ENCODE measurements at regions not wholly inside any gene's neighbourhood (a gene's known extent, or its start where the extent isn't known, plus 50 kb on each side); places are given as distances from the start of the nearest gene placed in this dataset.
A peak's percentile ranks its signal among the peaks of the same experiment; 100 is the strongest.

DNA sequence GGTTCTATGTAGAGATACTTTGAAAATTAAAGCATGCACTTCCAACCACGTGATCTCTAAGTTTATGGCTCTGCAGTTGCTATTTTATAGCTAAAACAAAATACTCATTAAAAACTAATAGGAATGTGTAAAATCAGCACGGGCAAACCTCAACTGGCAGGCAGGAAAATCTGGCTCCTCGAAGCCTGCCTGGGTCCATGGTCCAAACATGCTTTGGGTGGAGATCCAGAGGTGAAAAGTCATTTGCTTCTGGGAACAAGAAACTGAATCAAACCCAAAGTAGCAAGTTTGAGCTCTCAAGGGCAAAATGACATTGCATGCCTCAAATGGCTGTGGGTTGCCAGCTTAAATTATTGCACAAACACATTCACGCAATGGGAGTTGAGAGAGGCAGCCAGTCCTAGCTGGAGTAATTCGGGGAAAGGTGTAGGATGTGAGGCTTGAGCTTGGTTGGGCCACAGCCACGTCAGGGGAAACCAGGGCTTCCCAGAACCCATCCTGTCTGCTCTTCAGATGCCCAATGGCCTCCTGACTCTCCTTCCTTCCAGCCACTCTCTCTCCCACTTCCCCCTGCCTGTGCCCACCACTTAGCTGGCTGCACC, 75.2 kb upstream of the LCLAT1 start:
- peak; percentile 25 for DNase-seq

DNA sequence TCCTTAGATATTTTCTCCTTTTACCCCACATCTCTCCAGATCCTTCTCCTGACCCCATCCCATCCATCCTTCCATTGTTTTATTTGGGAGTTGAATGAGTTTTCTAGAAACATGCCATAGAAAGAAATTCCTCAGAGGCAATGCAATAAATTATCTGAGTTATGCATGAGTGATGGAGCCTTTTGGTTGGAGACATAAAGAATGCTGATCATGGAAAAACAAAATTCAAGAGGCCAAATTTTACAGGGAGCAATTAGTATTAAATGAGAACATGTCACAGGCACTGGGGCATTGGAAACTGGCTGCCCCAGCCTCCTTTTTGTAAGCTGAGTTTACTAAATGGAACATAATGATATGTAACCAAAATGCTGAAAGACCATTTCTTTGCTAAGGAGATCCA, 74.2 kb upstream of the LCLAT1 start:
- DNase-seq, result no peak

DNA sequence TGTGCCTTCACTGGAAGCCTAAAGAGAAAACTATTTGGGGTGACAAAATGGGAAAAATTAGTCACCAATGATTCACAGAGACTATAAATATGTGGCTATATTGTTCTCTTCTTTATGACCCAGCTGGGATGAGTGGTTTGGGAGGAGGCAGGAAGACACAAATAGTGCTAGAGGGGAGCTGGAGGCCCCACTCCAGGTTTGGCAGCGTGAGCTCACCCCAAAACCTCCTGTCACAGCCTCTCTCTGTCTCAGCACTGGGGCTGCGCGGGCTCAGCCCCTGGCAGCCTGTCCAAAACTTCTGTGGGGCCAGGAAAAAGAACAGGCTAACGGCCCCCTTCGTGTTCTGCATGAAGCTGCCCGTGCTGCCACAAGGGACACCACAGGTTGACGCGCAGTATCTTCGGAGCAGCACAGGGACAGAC, 73.2 kb upstream of the LCLAT1 start:
- DNase-seq, result no peak

DNA sequence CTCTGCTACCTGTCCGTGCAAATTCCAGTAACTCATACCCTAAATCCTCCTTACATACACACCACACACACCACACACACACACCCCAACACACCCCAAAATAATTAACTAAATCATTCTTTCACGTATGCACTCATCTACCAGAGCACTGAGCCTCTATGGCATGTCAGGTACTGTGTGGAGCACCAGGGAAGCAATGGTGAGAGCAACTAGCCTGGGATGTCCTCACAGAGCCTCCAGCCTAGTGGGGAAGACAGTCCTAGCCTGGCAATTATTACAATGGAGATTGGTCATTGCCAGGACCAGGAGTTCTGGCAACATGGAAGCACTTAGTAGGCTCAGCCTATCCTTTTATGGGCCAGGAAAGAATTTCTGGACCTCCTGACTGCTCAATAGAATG, 72.7 kb upstream of the LCLAT1 start:
- DNase-seq, result no peak

DNA sequence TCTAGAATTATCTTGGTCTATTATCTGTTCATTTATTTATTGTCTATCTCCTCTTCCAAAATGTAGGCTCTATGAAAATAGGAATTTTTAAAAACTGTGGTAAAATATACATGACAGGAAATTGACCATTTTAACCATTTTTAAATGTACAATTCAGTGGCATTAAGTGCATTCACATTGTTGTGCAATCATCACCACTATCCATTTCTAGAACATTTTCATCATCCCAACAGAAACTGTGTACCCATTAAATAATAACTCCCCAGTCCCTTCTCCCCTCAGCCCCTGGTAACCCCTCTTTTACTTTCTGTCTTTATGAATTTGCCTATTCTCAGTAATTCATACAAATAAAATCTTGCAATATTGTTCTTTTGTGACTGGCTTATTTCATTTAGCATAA, 71.1 kb upstream of the LCLAT1 start:
- no peak for DNase-seq

DNA sequence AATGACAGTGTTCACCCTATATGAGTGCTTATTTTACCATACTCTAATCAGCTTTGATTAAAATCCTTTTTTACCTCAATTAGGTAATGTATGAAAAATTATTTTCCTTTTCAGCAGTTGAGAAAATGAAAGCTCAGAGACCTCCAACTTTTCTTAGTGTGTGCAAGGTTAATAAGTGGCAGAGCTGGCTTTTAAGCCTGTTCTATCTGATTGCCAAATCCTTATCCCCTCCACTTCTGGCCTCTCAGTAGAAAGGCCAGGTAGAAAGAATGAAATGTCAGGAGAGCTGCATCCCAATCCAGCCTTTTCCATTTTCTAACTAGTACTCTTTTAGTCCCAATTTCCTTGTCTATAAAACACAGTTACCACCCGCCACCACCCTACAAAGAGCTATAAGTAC, 67.6 kb upstream of the LCLAT1 start:
- no peak for DNase-seq

DNA sequence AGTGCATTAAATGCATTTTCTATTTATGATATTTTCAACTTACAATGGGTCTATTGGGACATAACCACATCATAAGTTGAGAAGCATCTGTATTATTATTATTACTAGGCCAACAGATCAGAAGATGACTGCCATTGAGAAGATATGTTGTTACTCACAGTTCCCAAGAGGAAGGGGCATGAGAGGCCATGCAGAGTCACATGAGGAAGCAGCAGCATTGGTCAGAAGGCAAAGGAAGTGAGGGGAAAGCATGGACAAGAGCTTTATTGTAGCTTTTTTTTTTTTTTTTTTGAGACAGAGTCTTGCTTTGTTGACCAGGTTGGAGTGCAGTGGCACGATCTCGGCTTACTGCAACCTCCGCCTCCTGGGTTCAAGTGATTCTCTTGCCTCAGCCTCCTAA, 66.2 kb upstream of the LCLAT1 start:
- no peak for DNase-seq

DNA sequence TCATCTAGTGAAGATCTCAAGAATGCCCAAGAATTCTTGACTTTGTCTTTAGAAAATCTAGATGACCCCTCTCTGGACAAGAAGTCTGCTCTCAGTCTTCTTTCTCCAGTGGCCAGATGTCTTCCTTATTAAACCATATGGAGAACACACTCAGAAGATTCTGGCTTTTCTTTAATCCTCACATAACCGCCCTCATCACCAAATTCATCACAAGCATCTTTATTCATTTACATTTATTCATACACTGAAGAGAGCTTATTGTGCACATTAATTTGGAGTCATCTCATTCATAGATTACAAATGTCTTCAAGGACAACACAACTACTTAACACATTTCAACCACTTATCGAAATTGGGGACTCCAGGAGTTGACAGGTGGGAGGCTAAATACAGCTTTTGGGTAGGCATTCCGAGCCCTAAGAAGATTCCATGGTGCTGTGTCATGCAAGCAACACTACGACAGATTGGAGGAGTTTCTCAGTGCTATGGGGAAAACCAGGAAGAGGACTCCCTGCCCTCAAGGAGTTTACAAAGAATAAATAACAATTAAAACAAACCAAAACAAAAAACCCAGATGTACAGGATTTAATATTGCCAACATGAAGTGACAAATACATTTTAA, 64.8 kb upstream of the LCLAT1 start:
- DNase-seq, result no peak

DNA sequence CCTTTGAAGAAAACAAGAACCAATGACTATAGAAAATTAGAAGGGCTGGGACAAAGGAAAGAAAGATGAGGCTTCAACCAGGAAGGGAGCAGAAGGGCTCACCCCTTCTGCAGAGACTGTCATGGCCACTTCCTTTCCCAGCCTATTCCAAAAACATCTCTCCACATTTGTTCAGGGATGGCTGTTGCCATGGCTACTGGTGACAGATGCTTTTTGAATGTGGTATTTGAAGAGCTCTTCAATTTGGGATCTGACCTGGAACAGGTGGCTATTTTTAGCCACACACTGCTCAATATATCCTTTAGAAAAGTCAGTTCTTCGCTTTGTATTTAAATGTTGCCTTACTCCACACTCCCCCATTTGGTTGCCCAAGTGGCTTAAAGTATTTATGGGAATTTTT, 64.1 kb upstream of the LCLAT1 start:
- no peak for DNase-seq

DNA sequence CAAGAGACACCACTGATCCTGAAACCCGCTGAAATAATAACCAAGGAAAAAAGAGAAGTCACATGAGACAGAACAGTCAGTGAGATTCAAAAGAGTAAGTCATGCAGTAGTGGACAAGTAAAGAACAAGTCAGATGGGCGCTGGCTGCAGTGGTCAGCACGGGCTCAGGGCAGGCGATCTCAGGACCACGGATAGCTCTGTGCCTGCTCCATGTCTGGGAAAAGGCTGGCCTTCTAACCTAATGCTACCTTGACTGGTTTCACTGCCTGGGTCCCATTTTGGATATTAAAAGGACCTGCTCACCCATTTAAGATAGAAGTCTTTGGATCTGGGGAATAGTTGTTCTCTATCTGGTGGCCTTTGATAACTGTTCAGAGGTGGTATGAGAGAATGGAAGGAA, 61.7 kb upstream of the LCLAT1 start:
- no peak for DNase-seq

DNA sequence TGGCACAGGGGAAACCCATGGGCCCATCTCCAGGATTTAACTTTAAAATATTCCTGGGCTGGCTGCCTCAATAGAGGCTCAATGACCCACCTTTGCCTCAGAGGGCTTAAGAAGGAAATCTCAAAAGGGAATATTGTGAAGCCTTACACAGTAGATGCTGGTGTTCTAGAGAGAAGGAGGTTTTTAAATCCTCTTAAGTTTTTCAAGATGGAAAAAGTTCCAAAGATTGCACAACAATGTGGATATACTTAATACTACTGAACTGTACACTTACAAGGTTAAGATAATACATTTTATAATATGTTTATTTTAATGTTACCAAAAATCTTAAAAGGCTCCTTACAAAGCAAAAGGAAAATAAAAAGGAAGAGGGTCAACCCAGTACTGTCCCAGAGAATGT, 54.9 kb upstream of the LCLAT1 start:
- no peak for DNase-seq

DNA sequence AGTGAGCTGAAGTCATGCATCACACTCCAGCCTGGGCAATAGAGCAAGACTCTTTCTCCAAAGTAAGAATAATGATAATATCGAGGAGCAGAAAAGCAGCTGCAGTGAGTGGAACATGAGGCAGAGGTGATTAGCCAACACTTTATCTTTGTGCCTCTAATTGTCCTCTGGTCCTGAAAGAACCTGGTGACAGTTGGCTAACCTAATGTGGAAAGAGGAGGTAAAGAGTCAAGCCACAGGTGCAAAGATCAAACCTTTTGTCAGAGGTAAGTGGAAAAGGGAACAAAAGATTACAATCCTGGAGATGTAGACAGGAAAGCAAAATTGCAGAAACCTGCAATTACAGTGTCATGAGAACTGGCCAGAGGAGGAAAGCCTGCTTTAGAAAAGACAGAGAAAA, 53.5 kb upstream of the LCLAT1 start:
- no peak for DNase-seq

DNA sequence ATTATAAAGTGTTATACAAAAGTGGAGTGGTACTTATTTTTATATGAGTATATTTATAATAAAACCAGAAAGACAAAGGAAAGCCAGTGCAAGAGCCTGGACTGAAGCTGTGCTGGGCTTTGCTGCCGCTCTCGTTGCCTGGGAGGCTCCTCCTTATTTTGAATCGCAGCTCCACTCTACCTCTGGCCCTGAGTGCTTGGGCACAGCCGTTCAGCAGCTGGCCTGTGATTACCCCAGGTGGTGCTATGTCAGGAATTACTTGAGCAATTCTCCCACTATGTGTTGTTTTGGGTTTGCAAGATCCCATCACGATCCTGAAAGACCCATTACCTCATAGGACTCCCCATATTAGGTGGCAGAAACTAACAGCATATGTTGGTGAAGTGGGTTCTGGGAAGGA, 53.0 kb upstream of the LCLAT1 start:
- DNase-seq, result no peak

DNA sequence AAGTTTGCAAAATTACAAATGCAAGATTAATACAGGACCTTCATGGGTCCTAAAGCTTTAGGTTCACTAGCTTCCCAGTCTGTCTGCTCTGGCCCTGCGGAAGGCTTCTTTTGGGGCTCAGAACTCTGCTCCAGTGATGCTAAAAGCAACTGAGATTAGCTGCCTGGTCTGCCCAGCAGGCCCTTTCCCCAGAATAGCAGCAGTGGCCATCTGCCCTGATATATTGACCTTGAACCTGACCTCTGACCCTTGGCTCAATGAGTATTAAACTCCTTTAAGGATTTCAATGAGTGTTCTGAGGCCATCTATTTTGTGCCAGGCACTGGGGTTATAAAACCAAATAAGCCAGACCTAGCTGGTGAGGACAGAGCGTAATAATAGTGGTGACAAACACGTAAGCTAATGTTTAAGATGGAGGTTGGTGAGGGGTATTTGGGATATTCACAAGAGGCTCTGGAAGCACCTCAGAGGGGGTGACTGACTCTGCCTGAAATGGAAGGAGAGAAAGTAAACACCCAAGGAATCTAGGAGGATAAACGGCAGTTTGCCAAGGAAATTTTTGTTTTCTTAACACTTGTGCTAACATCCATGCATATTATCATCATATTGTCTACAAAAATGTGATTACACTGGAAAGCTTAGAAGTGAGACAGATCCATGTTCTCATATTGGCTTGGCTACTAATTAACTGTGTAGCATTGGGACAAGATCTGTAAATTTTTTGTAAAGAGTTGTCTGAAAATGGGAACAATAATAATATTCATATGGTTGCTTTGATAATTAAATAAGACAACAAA, 50.4 kb upstream of the LCLAT1 start:
- DNase-seq, result no peak
